GM13976 (cell line): ENCODE measurements at regions not wholly inside any gene's neighbourhood (a gene's known extent, or its start where the extent isn't known, plus 50 kb on each side); places are given as distances from the start of the nearest gene placed in this dataset.

ENCODE experiments used
- DNase-seq: peaks from one replicate; pipeline ENCODE4 v3.0.0; 2012; ENCODE audit warnings: low spot score
- CTCF ChIP-seq: IDR thresholded peaks from 2 replicates; pipeline ENCODE4 v1.5.1; 2012; ENCODE audit warnings: borderline replicate concordance, mild to moderate bottlenecking; ENCODE audit not compliant: insufficient read depth; ENCODE audit errors: extremely low read depth, missing control alignments, control extremely low read depth
- in situ Hi-C: fragments of 300-500 bp; cut with MboI; formaldehyde crosslinking; loops from one replicate; pipeline ENCODE4 v1.12.0; 2022; ENCODE audit warnings: low sequenced_read_pairs, mixed read lengths, inconsistent platforms; ENCODE audit not compliant: unreplicated experiment

GRCh38 chr16:82262244-82262643 lies 92.2 kb upstream of the MPHOSPH6 start:
- no peak for DNase-seq
- in situ Hi-C loops: no loop called here
- no peak for TF ChIP-seq CTCF

GRCh38 chr16:82260212-82260795 lies 90.3 kb upstream of the MPHOSPH6 start:
- no peak for TF ChIP-seq CTCF
- in situ Hi-C loops: no loop called here
- no peak for DNase-seq

DNA sequence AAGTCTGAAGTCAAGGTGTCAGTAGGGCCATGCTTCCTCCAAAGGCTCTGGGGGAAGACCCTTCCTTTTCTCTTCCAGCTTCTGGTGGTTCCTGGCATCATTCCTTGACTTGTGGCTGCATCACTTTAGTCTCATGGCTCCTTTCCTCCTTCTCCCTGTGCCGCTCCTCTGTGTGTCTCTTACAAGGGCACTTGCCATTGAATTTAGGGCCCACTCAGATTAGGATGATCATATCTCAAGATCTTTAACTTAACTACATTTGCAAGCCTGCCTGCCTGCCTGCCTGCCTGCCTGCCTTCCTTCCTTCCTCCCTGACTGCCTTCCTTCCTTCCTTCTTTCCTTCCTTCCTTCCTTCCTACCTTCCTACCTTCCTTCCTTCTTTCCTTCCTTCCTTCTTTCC lies 89.7 kb upstream of the MPHOSPH6 start:
- no peak for TF ChIP-seq CTCF
- no peak for DNase-seq
- in situ Hi-C loops: no loop called here

GRCh38 chr16:82257990-82258389 lies 88.0 kb upstream of the MPHOSPH6 start:
- in situ Hi-C loops: no loop called here
- DNase-seq: no peak
- no peak for TF ChIP-seq CTCF

DNA sequence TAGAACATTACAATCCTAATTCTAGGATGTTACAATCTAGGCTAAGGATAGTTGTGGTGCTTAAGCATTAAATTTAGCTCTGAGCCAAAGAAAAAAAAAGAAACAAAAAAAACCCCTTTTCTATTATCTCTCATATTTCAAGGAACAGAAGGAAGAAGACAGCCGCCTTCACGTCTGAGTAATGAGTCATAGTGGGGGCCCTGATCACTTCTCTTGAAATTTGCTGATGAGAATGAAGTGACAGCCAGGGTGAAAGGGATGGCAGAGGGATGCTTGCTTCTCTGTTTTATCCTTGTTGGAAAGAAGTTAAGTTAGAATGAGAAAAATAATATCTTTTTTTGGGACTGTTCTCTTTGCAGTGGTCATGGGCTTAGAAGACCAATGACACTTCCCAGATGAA lies 82.6 kb upstream of the MPHOSPH6 start:
- in situ Hi-C loops: no loop called here
- no peak for DNase-seq

DNA sequence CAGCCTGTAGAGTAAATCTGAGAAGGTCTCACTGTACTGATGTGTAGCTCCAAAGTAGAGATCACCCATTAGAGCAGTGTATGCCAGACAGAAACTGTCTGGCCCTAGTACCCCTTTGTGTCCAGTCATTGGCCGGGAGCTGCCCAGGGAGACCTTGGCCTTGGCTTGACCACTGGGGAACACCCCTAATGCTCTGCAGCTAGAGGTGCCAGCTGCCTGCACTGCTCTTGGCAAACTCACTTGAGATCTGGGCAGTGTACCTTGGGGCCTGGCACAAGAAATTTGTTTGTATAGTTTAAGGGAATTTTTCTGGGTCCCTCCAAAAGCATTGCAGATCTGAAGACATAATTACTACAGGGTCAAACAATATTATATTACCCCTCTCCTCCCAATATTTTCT lies 78.7 kb upstream of the MPHOSPH6 start:
- in situ Hi-C loops: no loop called here
- DNase-seq: no peak

More for the DNA sequence above, 82.6 kb upstream of the MPHOSPH6 start:
- no peak for TF ChIP-seq CTCF

More for the DNA sequence above, 78.7 kb upstream of the MPHOSPH6 start:
- TF ChIP-seq CTCF: no peak
